HG02763 (cell line): ENCODE measurements at regions not wholly inside any gene's neighbourhood (a gene's known extent, or its start where the extent isn't known, plus 50 kb on each side); places are given as distances from the start of the nearest gene placed in this dataset.

Source experiments
- ATAC-seq: cut with Tn5 transposase; IDR thresholded peaks from one replicate; pipeline ENCODE4 v1.9.1; 2021; ENCODE audit warnings: mild to moderate bottlenecking, moderate library complexity; ENCODE audit not compliant: unreplicated experiment

- ATAC-seq: no peak
These were observed 102.6 kb upstream of the SLC4A4 start for GRCh38 chr4:71236226-71236625.

DNA sequence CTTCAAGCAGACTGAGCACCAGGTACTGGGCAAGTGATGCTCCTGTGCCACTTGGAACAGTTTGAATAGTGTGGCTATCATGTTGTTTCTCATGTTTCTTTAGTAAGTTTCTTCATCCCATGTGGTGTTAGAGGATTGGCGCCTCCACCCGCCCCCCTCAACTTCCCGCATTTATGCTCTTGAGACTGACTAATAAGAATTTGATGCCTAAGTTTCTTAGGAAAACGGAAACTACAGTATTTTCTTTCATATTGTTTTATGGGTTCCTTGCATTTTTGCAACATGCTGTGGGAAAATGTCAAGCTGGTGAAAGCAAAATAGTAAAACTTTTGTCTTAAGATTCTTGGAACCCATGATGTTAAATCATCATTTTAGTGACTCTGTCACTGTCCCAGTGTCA lies 101.2 kb upstream of the SLC4A4 start:
- no peak for ATAC-seq

GRCh38 chr4:71239365-71239764 lies 99.5 kb upstream of the SLC4A4 start:
- ATAC-seq: no peak

DNA sequence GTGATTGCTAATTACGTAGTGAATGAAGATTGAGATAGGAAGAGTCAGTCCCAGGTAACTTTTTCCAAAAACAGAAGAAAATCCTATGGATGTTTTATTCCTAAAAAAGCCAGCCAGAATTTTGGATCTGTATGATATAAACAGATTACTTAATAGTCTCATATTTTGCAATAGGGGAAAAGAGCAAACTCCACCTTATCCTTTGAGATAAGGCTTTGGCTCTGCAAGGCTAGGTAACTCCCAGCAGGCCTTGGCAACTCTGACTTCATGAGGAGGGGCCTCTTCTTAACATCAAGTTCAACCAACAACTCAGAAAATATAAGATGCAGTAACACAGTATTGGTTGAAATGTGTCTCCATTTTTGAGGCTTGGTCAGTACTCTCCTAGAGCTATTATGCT lies 98.7 kb upstream of the SLC4A4 start:
- no peak for ATAC-seq

- ATAC-seq: no peak
These were observed 97.1 kb upstream of the SLC4A4 start for GRCh38 chr4:71241501-71242288.

DNA sequence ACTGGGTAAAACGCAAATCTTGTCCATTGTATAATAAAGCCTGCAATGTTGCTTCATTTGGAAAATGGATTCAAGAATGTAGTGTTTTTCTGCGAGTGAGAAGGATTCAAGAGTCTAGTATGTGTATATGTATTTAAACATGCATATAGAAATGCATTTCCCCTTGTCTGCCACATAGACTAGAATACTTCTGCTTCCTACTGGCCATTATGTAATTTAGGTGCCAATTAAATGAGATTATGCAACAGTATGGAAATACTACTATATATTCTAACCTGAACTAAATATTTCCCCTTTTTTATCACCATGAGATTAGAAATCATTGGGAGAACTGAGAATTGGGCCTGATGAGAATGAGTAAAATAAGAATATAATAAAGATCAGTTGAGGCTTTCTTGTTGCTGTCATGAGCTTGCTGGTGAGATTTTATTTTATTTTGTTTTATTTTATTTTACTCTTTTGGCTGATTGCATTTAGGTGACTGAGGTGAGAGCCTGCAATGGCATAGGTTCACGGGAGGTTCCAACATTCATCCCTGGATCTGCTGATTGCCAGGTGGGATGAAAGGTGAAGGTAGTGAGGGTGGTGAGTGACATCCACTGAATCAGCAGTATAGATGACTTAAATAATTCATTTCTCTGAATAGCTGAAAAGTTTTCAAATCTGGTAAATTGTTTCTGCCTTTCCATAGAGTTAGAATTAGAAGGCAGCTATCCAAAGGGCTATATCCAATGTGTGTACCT lies 95.6 kb upstream of the SLC4A4 start:
- no peak for ATAC-seq

- ATAC-seq: no peak
These were observed 91.1 kb upstream of the SLC4A4 start for GRCh38 chr4:71247706-71248105.

DNA sequence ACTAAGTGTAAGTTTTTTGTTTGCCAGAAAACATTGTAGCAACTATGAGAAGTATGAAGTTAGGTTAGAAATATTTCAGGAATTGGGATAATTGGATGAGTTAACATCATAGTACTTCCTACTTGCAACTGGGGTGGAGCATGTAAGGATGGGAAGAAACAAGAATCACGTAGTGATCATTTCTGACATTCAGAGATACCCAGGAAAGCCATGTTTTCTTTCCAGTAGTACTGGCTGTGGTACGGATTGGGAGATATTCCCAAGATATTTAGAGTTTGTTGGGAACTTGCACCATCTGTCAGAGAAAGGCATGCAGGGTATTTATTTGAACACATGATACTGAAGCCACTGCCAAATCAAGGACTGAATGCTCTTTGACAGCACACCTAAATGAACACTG lies 87.6 kb upstream of the SLC4A4 start:
- ATAC-seq: no peak

- ATAC-seq: no peak
These were observed 85.3 kb upstream of the SLC4A4 start for GRCh38 chr4:71253545-71253944.

- no peak for ATAC-seq
These were observed 84.3 kb upstream of the SLC4A4 start for GRCh38 chr4:71254451-71255012.

DNA sequence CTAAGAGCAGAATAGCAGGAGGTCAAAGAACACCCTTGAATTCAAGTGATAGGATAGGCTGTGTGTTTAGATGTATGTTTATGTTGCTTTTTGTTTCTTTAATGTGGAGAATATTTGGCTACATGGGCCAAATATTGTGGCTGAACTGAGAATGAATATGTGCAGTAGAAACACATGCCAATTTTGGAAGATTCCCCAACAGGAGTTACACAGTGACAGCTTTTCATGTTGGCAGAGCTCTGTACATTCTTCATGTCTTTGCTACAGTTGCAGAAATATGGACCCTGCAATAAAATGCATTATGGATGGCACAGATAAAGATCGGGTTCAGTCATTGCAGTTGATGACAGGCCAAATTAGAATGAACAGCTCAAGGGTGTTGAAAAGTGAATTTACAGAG lies 82.8 kb upstream of the SLC4A4 start:
- no peak for ATAC-seq

DNA sequence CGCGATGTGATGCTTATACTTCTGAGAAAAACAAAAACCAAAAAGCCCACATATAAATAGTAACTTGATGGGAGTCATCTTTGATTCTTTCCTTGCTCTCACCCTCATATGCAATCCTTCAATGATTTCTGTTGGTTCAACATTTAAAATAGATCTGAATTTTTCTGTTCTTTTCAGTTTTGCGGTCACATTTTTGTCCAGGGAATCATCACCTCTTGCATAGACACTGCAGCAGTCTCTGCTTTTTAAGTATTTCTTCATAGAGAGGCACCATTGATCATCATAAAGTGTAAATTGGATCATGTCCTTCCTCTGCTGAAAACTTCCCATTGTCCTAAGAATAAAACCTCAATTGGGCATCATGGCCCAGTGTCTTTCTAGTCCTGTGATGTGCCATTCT lies 81.1 kb upstream of the SLC4A4 start:
- ATAC-seq: no peak

DNA sequence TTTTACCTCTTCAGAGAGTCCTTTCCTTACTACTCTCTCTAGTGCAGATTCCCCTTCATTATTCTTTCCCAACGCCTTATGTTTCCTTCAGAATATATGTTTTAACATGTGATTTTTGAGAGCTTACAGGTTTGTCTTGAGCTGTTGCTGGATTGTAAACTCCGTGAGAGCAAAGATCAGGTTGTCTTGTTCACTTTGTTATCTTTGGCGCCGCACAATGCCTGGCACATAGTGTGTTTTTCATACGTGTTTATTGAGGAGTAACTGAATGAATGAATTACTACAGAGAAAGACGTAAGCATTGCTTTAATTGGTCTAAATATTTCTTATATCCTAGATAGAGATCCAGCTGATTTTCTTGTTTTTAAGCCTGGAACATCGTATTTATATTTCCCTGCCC lies 80.5 kb upstream of the SLC4A4 start:
- no peak for ATAC-seq

DNA sequence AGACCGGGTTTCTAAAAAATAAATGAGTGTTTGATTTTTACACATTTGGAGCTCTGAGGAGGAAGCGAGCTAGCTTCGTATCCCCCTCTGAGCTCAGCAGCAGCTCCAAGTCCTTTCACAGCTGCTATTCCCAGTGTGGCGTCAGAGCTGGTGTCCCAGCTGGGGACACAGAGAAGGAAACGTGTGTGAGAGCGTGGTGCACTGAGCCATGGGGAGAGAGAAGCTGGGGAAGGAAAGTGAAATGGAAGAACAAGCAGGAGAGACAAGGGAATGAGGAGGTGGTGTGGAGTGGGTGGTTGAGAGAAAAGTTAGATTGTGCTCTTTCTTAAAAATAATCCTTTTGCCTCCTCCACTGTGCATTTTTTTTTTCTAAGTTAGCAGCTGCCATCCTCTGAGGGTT lies 79.5 kb upstream of the SLC4A4 start:
- no peak for ATAC-seq

GRCh38 chr4:71259911-71260331 lies 78.9 kb upstream of the SLC4A4 start:
- ATAC-seq: no peak

DNA sequence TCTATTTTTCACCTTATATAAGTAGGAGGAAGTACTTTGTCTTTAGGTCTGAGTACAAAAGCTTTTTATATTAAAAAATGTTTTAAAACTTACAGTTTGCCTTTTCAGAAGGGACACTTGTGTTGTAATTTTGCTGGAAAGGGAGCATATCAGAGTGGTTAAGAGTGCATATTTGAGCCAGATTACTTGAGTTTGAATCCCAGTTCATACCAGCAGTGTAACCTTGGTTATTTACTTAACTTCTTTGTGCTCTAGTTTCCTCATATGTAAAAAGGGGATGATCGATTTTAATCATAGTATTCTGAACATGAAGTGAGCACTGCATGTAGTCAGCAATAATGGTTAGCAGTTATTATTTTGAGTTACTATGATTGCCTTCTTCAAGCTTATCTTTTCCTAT lies 78.3 kb upstream of the SLC4A4 start:
- ATAC-seq: no peak

- no peak for ATAC-seq
These were observed 77.8 kb upstream of the SLC4A4 start for GRCh38 chr4:71261001-71261400.

GRCh38 chr4:71261633-71262121 lies 77.1 kb upstream of the SLC4A4 start:
- ATAC-seq: no peak

- no peak for ATAC-seq
These were observed 76.7 kb upstream of the SLC4A4 start for GRCh38 chr4:71262161-71262560.

GRCh38 chr4:71266090-71266794 lies 72.6 kb upstream of the SLC4A4 start:
- peak; percentile 35 for ATAC-seq

- no peak for ATAC-seq
These were observed 71.6 kb upstream of the SLC4A4 start for GRCh38 chr4:71267244-71267643.
